ENCODE measurements at regions not wholly inside any gene's neighbourhood (a gene's known extent, or its start where the extent isn't known, plus 50 kb on each side); places are given as distances from the start of the nearest gene placed in this dataset.

GRCh38 chr18:78928076-78928475 is 51.5 kb upstream of the SALL3 start:
- H3K27me3 ChIP-seq (ENCODE audit: low read depth) = no peaks in the 10 kb centered on the region

GRCh38 chr18:78929516-78929915 is 50.1 kb upstream of the SALL3 start:
- Histone ChIP-seq H3K27me3 (ENCODE audit: low read depth) (no peaks in the 10 kb centered on the region), H3K4me1 (no peaks in the 10 kb centered on the region), H3K4me3 (no peak overlapping the region), H3K36me3 (replicated peaks) (no peaks in the 10 kb centered on the region), H3K9me3 (no peaks in the 10 kb centered on the region)
- in situ Hi-C loops (cut with MboI; ENCODE audit: low sequenced_read_pairs) = no loop called here
- no peak for DNase-seq (ENCODE audit: low spot score in 2 of 2)

More at GRCh38 chr18:78928076-78928475, 51.5 kb upstream of the SALL3 start:
- no peak for DNase-seq (ENCODE audit: low spot score in 2 of 2)
- no peaks in the 10 kb centered on the region for H3K9me3 ChIP-seq
- no peaks in the 10 kb centered on the region for H3K4me1 ChIP-seq
- H3K36me3 ChIP-seq (replicated peaks) = no peaks in the 10 kb centered on the region
- in situ Hi-C loops (cut with MboI; ENCODE audit: low sequenced_read_pairs) = no loop called here
- no peak overlapping the region for H3K4me3 ChIP-seq
